K562 (cell line): ENCODE measurements at regions not wholly inside any gene's neighbourhood (a gene's known extent, or its start where the extent isn't known, plus 50 kb on each side); places are given as distances from the start of the nearest gene placed in this dataset.

Experiments used
- CTCF ChIP-seq, 3 experiments: IDR thresholded peaks in 2 of 3; conservative IDR thresholded peaks in 1 of 3; 2 replicates each; pipeline ENCODE4 v1.5.1; 2011 to 2012; ENCODE audit warnings: low read length in 3 of 3, mild to moderate bottlenecking in 3 of 3, control low read depth in 2 of 3, improper control_type of control experiment in 1 of 3, inconsistent platforms in 1 of 3, low read depth in 1 of 3, mixed read lengths in 1 of 3, moderate library complexity in 1 of 3; ENCODE audit not compliant: insufficient read depth in 2 of 3
- E2F5 ChIP-seq: sonication (generic); formaldehyde crosslinking; IDR thresholded peaks from 2 replicates; pipeline ENCODE4 v1.8.0; 2022; ENCODE audit warnings: mild to moderate bottlenecking, missing genetic modification reagents
- EP300 ChIP-seq: IDR thresholded peaks from 2 replicates; pipeline ENCODE4 v1.6.1; 2012; ENCODE audit warnings: low read length, improper control_type of control experiment
- GABPA ChIP-seq: fragments of 200-800 bp; sonication (Bioruptor generic); conservative IDR thresholded peaks from 2 replicates; pipeline ENCODE4 v1.6.1; 2016; ENCODE audit warnings: low read depth, missing genetic modification characterization, missing compliant biosample characterization
- POLR2A ChIP-seq: fragments of 450-650 bp; conservative IDR thresholded peaks from 2 replicates; pipeline ENCODE4 v1.6.1; 2016
- POLR2AphosphoS5 ChIP-seq: IDR thresholded peaks from 2 replicates; pipeline ENCODE4 v1.6.1; 2011; ENCODE audit warnings: mild to moderate bottlenecking, low read depth, low read length, moderate library complexity; ENCODE audit not compliant: control insufficient read depth, insufficient read depth
- RAD21 ChIP-seq, 2 experiments: fragments of 250-450 bp in 1 of 2; fragments of 450-650 bp in 1 of 2; sonication (Bioruptor Pico) in 1 of 2; formaldehyde crosslinking in 1 of 2; IDR thresholded peaks in 1 of 2; conservative IDR thresholded peaks in 1 of 2; 2 replicates each; pipeline versions ENCODE4 v1.4.0 to v1.8.0; 2020 to 2022; ENCODE audit warnings: mild to moderate bottlenecking in 2 of 2, moderate library complexity in 1 of 2
- RBFOX2 ChIP-seq: fragments of 200-400 bp; formaldehyde crosslinking; IDR thresholded peaks from 2 replicates; pipeline ENCODE4 v1.6.1; 2017; ENCODE audit warnings: low read depth, mild to moderate bottlenecking, low read length, moderate library complexity
- SMAD1 ChIP-seq: fragments of 150-350 bp; IDR thresholded peaks from 2 replicates; pipeline ENCODE4 v1.6.1; 2014; ENCODE audit warnings: low read length, low read depth; ENCODE audit not compliant: partially characterized antibody
- SNRNP70 ChIP-seq: fragments of 200-400 bp; formaldehyde crosslinking; optimal IDR thresholded peaks from 2 replicates; pipeline ENCODE3; 2017; ENCODE audit warnings: low read depth, low read length
- TFAP4 ChIP-seq: sonication (generic); formaldehyde crosslinking; IDR thresholded peaks from 2 replicates; pipeline ENCODE4 v1.8.0; 2022; ENCODE audit warnings: missing genetic modification reagents, mild to moderate bottlenecking, moderate library complexity, borderline replicate concordance
- ZNF24 ChIP-seq: fragments of 450-650 bp; IDR thresholded peaks from 2 replicates; pipeline ENCODE4 v1.6.1; 2016

- no peak for TF ChIP-seq TFAP4 (CRISPR knock-in tag)
- TF ChIP-seq CTCF (IDR thresholded peaks at IDR 0.05 in 2 of 3, conservative IDR thresholded peaks at IDR 0.05 in 1 of 3; ENCODE audit: insufficient read depth in 2 of 3, low read depth in 1 of 3, low read length in 3 of 3): no peak
- TF ChIP-seq POLR2AphosphoS5: no peak
- no peak for TF ChIP-seq SMAD1
- no peak for TF ChIP-seq RBFOX2
- TF ChIP-seq RAD21 (CRISPR knock-in tag; conservative IDR thresholded peaks at IDR 0.05 in 1 of 2, IDR thresholded peaks at IDR 0.05 in 1 of 2): no peak
- no peak for TF ChIP-seq GABPA
- no peak for TF ChIP-seq SNRNP70
- no peak for TF ChIP-seq EP300
- no peak for TF ChIP-seq ZNF24
- TF ChIP-seq E2F5: no peak
- no peak for TF ChIP-seq POLR2A
These were observed 2008.4 kb upstream of the PIK3C3 start for GRCh38 chr18:39946623-39947061.
